SK-N-SH (cell line): ENCODE measurements at regions not wholly inside any gene's neighbourhood (a gene's known extent, or its start where the extent isn't known, plus 50 kb on each side); places are given as distances from the start of the nearest gene placed in this dataset.

Source experiments
- CHD2 ChIP-seq: fragments of 150-350 bp; IDR thresholded peaks from 2 replicates; pipeline ENCODE4 v1.6.1; 2018; ENCODE audit warnings: low read length; ENCODE audit not compliant: partially characterized antibody
- EZH2phosphoT487 ChIP-seq: fragments of 200-600 bp; sonication (generic); IDR thresholded peaks from 2 replicates; pipeline ENCODE4 v1.6.1; 2017; ENCODE audit warnings: low read depth, mixed run types, mild to moderate bottlenecking, antibody characterized with exemption, moderate library complexity, borderline replicate concordance
- FOSL2 ChIP-seq: IDR thresholded peaks from 2 replicates; pipeline ENCODE4 v1.4.0; 2012; ENCODE audit warnings: low read depth, mild to moderate bottlenecking, moderate library complexity, borderline replicate concordance
- POLR2AphosphoS5 ChIP-seq: IDR thresholded peaks from 2 replicates; pipeline ENCODE4 v1.6.1; 2012; ENCODE audit warnings: low read depth, low read length
- RFX5 ChIP-seq: IDR thresholded peaks from 2 replicates; pipeline ENCODE4 v1.6.1; 2012; ENCODE audit warnings: mild to moderate bottlenecking, improper control_type of control experiment, low read length
- TAF1 ChIP-seq: IDR thresholded peaks from 2 replicates; pipeline ENCODE4 v1.6.1; 2012; ENCODE audit warnings: low read depth, mild to moderate bottlenecking, low read length, moderate library complexity, borderline replicate concordance
- TF ChIP-seq, protein P1 (sequence below): fragments of 200-600 bp; sonication (generic); IDR thresholded peaks from 2 replicates; pipeline ENCODE4 v1.6.1; 2017; ENCODE audit warnings: antibody characterized with exemption, mild to moderate bottlenecking, moderate library complexity

DNA sequence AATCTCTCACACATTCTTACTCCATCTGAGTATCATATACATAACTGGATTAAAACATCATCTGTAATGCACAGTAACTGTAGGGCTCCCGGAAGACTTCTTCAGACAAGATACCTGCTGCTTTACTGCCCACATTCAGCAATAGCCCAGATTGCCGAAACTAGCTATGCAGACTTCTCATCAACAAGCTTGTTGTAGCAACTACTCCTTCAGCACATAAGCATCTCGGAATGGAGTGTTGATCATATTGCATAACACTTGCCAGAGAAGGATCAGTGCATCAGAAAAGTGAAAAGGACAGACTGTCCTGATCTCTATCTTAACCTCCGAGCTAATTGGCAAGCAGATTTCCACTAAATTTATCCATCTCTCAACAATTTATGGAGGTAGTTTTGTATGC, 354.6 kb upstream of the C1orf87 start:
- TF ChIP-seq, protein P1, sequence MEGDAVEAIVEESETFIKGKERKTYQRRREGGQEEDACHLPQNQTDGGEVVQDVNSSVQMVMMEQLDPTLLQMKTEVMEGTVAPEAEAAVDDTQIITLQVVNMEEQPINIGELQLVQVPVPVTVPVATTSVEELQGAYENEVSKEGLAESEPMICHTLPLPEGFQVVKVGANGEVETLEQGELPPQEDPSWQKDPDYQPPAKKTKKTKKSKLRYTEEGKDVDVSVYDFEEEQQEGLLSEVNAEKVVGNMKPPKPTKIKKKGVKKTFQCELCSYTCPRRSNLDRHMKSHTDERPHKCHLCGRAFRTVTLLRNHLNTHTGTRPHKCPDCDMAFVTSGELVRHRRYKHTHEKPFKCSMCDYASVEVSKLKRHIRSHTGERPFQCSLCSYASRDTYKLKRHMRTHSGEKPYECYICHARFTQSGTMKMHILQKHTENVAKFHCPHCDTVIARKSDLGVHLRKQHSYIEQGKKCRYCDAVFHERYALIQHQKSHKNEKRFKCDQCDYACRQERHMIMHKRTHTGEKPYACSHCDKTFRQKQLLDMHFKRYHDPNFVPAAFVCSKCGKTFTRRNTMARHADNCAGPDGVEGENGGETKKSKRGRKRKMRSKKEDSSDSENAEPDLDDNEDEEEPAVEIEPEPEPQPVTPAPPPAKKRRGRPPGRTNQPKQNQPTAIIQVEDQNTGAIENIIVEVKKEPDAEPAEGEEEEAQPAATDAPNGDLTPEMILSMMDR: no peak
- TF ChIP-seq POLR2AphosphoS5 (no peak), CHD2 (no peak), TAF1 (no peak), EZH2phosphoT487 (no peak), RFX5 (no peak), FOSL2 (no peak)
